Fibroblast of skin of back (primary cell): ENCODE measurements at regions not wholly inside any gene's neighbourhood (a gene's known extent, or its start where the extent isn't known, plus 50 kb on each side); places are given as distances from the start of the nearest gene placed in this dataset.

Experiments used
- DNase-seq: peaks from one replicate; pipeline ENCODE4 v3.0.0-alpha.2; 2013

DNA sequence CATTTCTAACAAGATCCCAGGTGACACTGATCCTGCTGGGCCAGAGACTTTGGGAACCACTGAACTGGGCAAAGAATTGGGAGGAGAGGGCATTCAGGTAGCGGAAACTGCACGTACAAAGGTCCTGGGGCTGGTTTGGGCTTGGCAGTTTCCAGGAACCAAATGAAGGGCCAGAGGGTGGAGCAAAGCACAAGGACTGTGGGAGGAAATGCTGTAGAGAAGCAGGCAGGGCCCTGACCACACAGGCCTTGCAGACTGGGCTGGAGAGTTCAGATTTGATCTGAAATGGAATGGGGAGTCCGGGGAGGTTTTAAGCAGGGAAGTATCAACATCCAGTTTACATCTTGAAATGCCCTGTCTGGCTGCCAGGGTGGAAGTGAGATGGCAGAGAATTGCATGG lies 195.1 kb downstream of the PHETA1 start:
- DNase-seq = no peak

GRCh38 chr12:111173391-111173790 lies 195.5 kb downstream of the PHETA1 start:
- no peak for DNase-seq

DNA sequence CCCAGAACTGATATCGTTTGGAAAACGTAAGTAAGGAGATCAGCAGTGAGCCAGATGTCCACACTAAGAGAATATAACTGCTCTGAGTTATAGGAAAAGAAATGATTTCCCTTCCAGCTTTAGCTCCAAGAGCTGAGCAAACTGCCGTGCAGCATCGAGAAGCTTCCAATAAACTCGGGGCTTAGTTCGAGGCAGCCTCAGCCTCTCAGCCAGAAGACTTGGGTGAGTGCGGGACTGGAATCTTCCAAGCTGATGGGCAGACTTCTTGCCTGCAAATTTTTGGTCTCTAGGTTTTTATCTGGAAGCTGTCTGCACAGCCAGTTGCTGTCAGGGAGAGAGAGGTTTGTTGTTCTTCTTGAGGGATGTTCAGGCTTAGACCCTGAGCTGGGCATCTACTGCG lies 196.1 kb downstream of the PHETA1 start:
- no peak for DNase-seq

GRCh38 chr12:111171832-111172231 lies 197.1 kb downstream of the PHETA1 start:
- DNase-seq = no peak

DNA sequence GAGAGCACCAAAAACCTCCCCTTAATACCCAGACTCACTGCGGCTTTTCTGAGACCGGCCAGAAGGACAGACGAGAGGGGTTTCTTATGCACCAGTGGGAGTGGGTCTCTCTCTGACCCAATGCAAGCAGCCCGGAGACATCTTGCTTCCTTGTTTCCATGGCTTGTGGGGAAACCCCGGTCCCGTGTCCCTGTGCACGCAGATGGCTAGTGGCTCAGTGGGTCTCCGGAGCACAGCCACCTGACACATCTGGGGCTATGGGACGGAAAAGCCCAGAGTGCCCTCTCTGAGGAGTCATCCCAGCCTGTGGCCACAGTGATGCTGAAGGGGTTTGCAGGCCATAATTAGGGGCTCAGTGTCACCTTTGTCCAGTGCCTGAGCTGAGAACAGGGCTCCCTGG lies 197.6 kb downstream of the PHETA1 start:
- DNase-seq = no peak

- DNase-seq = no peak
These were observed 198.4 kb downstream of the PHETA1 start for GRCh38 chr12:111170543-111170942.

- DNase-seq = no peak
These were observed 199.4 kb downstream of the PHETA1 start for GRCh38 chr12:111169456-111169855.

GRCh38 chr12:111169032-111169431 lies 199.9 kb downstream of the PHETA1 start:
- DNase-seq = no peak

- no peak for DNase-seq
These were observed 200.6 kb downstream of the PHETA1 start for GRCh38 chr12:111168009-111168900.

- DNase-seq = no peak
These were observed 201.9 kb downstream of the PHETA1 start for GRCh38 chr12:111166779-111167540.

- DNase-seq = no peak
These were observed 203.9 kb downstream of the PHETA1 start for GRCh38 chr12:111164833-111165525.

- no peak for DNase-seq
These were observed 205.5 kb downstream of the PHETA1 start for GRCh38 chr12:111163422-111163821.

DNA sequence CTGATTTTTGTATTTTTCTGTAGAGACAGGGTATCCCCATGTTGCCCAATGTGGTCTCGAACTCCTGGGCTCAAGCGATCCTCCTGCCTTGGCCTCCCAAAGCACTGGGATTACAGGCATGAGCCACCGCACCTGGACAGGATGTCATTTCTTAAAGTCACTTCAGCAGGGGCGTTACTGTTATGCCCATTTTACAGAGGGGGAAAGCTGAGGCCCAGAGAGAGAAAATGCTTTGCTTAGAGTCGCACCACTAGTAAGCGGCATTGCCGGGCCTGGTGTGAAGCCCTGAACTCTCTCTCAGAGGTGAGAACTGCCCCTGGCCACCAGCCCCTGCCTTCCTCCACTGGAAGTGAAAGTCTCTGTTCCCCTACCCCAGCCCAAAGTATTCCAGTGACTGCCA lies 207.0 kb downstream of the PHETA1 start:
- no peak for DNase-seq

- DNase-seq = no peak
These were observed 208.3 kb downstream of the PHETA1 start for GRCh38 chr12:111160350-111161241.

- no peak for DNase-seq
These were observed 209.9 kb downstream of the PHETA1 start for GRCh38 chr12:111158992-111159391.

DNA sequence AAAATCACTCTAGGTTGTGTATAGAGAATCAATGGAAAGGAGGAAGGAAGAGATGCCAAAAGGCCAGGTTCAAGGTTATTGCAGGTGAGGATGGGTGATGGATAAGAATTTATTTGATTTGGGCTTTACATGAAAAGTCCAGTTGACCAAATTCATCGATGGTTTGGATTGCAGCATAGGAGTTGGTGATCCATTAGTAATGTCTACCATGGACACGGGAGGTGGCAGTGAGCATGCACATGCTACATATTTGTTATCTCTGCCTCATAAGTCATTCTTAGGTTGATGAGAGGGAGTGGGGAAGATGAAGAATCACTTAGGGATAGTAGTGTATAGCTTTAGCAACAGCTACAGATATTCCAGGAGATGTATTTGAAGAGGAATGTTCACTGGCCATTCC lies 211.4 kb downstream of the PHETA1 start:
- no peak for DNase-seq

DNA sequence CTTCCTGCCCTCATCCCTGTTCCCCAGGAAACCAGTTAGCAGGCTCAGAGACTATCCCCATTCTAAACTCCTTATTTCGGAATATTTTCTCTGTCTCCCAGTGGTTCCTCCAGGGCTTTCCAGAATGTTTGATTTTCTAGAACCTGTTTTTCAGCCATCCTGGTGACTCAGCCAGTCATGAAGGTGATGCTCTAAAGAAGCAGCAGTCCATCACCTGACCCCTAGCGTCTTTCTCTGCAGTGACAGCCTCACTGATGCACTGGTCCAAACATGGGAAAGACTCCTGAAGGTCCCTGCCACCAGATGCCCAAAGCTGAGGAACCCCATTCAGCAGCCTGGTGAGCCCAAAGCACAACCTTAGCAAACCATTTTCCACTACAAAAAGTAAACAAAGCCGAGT lies 212.6 kb downstream of the PHETA1 start:
- no peak for DNase-seq

DNA sequence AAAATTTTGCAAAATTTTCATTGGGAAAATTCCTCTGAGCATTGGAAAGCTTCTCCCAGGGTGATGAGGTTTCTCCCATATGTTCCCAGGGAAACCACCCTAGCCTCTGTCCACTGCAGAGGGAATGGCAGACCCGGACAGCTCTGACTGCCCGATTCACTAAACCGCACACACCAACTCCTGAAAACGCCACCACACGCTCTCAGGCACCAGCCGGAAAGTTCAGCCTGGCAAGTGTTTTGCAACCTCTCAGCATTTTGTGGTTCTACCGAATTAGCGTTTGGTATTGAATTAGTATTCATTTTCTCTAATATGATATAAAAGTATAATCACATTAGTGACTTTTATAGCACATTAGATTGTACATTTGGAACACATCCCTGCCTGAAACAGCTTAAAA lies 213.4 kb downstream of the PHETA1 start:
- no peak for DNase-seq

- DNase-seq = no peak
These were observed 213.9 kb downstream of the PHETA1 start for GRCh38 chr12:111155020-111155419.

GRCh38 chr12:111154147-111154834 lies 214.6 kb downstream of the PHETA1 start:
- no peak for DNase-seq

- DNase-seq = no peak
These were observed 216.3 kb downstream of the PHETA1 start for GRCh38 chr12:111152561-111152960.
